ENCODE measurements at regions not wholly inside any gene's neighbourhood (a gene's known extent, or its start where the extent isn't known, plus 50 kb on each side); places are given as distances from the start of the nearest gene placed in this dataset.

GRCh38 chr1:113256348-113256729, 134.0 kb upstream of the MAGI3 start:
- H3K4me1 ChIP-seq (replicated peaks in 1 of 4; ENCODE audit: control insufficient read depth in 3 of 4, insufficient read depth in 4 of 4, low read length in 3 of 4): peaks cover 7 to 28% (median 19%) of the 10 kb centered on the region in 4 experiments
- no peak overlapping the region for H4K5ac ChIP-seq (ENCODE audit: insufficient read length, low read depth, low read length)
- DNase-seq (ENCODE audit: low read depth in 1 of 2, low spot score in 2 of 2): no peak
- H3K4ac ChIP-seq (replicated peaks; ENCODE audit: insufficient read length, low read depth, low read length): no peak overlapping the region
- no peaks in the 10 kb centered on the region for H3K9me3 ChIP-seq (ENCODE audit: insufficient read depth in 2 of 2, low read depth in 1 of 2, low read length in 1 of 2)
- POLR2A ChIA-PET (ENCODE audit: partially characterized antibody): interaction anchor here (1.3 kb wide), 1 partner anchor 11 kb away, joined by 3 read pairs; no protein-coding TSS in a partner anchor
- no peak overlapping the region for H3K14ac ChIP-seq (ENCODE audit: insufficient read length)
- no peak overlapping the region for H3K27ac ChIP-seq (ENCODE audit: low read depth, low read length)
- no peaks in the 10 kb centered on the region for H3K79me1 ChIP-seq (ENCODE audit: low read depth, low read length)
- no peak overlapping the region for H2BK120ac ChIP-seq (replicated peaks; ENCODE audit: low read depth, low read length)
- H3K27me3 ChIP-seq (replicated peaks in 1 of 4; ENCODE audit: control insufficient read depth in 3 of 4, extremely low read depth in 1 of 4, insufficient read depth in 3 of 4, low read length in 3 of 4): no peaks in the 10 kb centered on the region; a peak in 1 of 7 replicates
- H3K79me2 ChIP-seq (ENCODE audit: control insufficient read depth in 1 of 2, insufficient read depth in 2 of 2, low read length in 2 of 2): no peaks in the 10 kb centered on the region
- H2BK15ac ChIP-seq (ENCODE audit: low read length): no peak overlapping the region
- H3K23me2 ChIP-seq (ENCODE audit: low read depth, low read length): no peaks in the 10 kb centered on the region
- no peak overlapping the region for H4K8ac ChIP-seq (ENCODE audit: extremely low read depth, insufficient read depth, low read length)
- peak overlapping the region; percentile 58; the same call in 1 of the 2 replicates for H2AFZ ChIP-seq (ENCODE audit: low read length)
- no peak overlapping the region for H2AK5ac ChIP-seq (ENCODE audit: low read depth, low read length)
- H2BK20ac ChIP-seq (ENCODE audit: low read length): no peak overlapping the region
- no peak overlapping the region for H3K23ac ChIP-seq (ENCODE audit: insufficient read length)
- 87% methylated on average over 2 of the region's 2 CpGs; no CpG with 5 or more reads in 1 of the 2 experiments for WGBS, 2 experiments (ENCODE audit: extremely low coverage in 1 of 2, insufficient coverage in 1 of 2, insufficient read length in 1 of 2, insufficient replicate concordance in 2 of 2, low coverage in 1 of 2, low lambda C conversion rate in 2 of 2, missing lambda C conversion rate in 1 of 2)
- peak; percentile 57 for FAIRE-seq
- CTCF ChIA-PET (ENCODE audit: partially characterized antibody): interaction anchor here (1.1 to 1.3 kb wide), 2 partner anchors 10 to 37 kb away, joined by 3 to 9 read pairs; no protein-coding TSS in a partner anchor
- peak overlapping the region in 1 of 4 experiments; percentile 36; a peak in 1 of 8 replicates for H3K4me3 ChIP-seq (ENCODE audit: extremely low read depth in 1 of 4, insufficient read depth in 2 of 4, low read depth in 3 of 4, low read length in 4 of 4)
- H2BK5ac ChIP-seq (ENCODE audit: low read depth, low read length): no peak overlapping the region
- no peak overlapping the region for H3K18ac ChIP-seq (ENCODE audit: extremely low read depth, low read length)
- H4K20me1 ChIP-seq (replicated peaks in 1 of 2; ENCODE audit: control insufficient read depth in 1 of 2, insufficient read depth in 2 of 2, low read length in 2 of 2): no peaks in the 10 kb centered on the region
- H3K9ac ChIP-seq (replicated peaks in 1 of 4; ENCODE audit: extremely low read depth in 1 of 4, low read depth in 3 of 4, low read length in 3 of 4): no peak overlapping the region
- no peak overlapping the region for H3K56ac ChIP-seq (replicated peaks; ENCODE audit: insufficient read length, low read depth, low read length)
- no peak overlapping the region for H4K91ac ChIP-seq (replicated peaks; ENCODE audit: insufficient read length, low read length)
- peak overlapping the region; percentile 47 to 49 for H3K4me2 ChIP-seq (ENCODE audit: insufficient read depth in 1 of 2, low read depth in 2 of 2, low read length in 2 of 2)
- H2BK12ac ChIP-seq (ENCODE audit: low read depth, low read length): no peak overlapping the region
- H3K36me3 ChIP-seq (ENCODE audit: control insufficient read depth in 2 of 4, insufficient read depth in 4 of 4, low read length in 3 of 4): no peaks in the 10 kb centered on the region
- TF ChIP-seq SIRT6 (IDR thresholded peaks at IDR 0.05; ENCODE audit: low read length): no peak
- TF ChIP-seq RXRA (IDR thresholded peaks at IDR 0.05; ENCODE audit: insufficient read depth, low read depth, low read length): no peak
- no peak for TF ChIP-seq MAFK (IDR thresholded peaks at IDR 0.05; ENCODE audit: low read depth, low read length)
- no peak for TF ChIP-seq EZH2 (IDR thresholded peaks at IDR 0.05; ENCODE audit: low read depth, low read length, severe bottlenecking)
- TF ChIP-seq SRF (IDR thresholded peaks at IDR 0.05; ENCODE audit: low read depth, low read length): no peak
- TF ChIP-seq SUZ12 (IDR thresholded peaks at IDR 0.05; ENCODE audit: low read length): no peak
- TF ChIP-seq GABPA (IDR thresholded peaks at IDR 0.05; ENCODE audit: borderline replicate concordance, insufficient read depth, low read length): no peak
- TF ChIP-seq BRCA1 (IDR thresholded peaks at IDR 0.05; ENCODE audit: low read depth, low read length): no peak
- TF ChIP-seq CBX5 (IDR thresholded peaks at IDR 0.05; ENCODE audit: low read depth, low read length): no peak
- no peak for TF ChIP-seq POLR2A (IDR thresholded peaks at IDR 0.05; ENCODE audit: control extremely low read depth in 1 of 2, low read depth in 2 of 2, low read length in 2 of 2)
- no peak for TF ChIP-seq CTCF (IDR thresholded peaks at IDR 0.05; ENCODE audit: control extremely low read depth in 1 of 3, insufficient read depth in 1 of 3, low read depth in 1 of 3, low read length in 3 of 3)
- TF ChIP-seq RNF2 (IDR thresholded peaks at IDR 0.05; ENCODE audit: borderline replicate concordance, low read depth, low read length, missing control alignments, poor library complexity, severe bottlenecking): no peak

Data from H1 (cell line).